ENCODE measurements at regions not wholly inside any gene's neighbourhood (a gene's known extent, or its start where the extent isn't known, plus 50 kb on each side); places are given as distances from the start of the nearest gene placed in this dataset.

GRCh38 chr18:64614446-64614845 lies 465.6 kb upstream of the LINC00305 start:
- intact Hi-C loops (cut with DNase I): no loop called here
- no peak overlapping the region for H3K4me3 ChIP-seq
- 69% methylated on average over 1 of the region's 1 CpG for WGBS
- H3K27ac ChIP-seq: no peak overlapping the region
- TF ChIP-seq CTCF (IDR thresholded peaks at IDR 0.05): no peak
- TF ChIP-seq POLR2A (IDR thresholded peaks at IDR 0.05): no peak
- no peak for TF ChIP-seq POLR2AphosphoS5 (IDR thresholded peaks at IDR 0.05)
- no peak for DNase-seq (ENCODE audit: low spot score)
- no peaks in the 10 kb centered on the region for H3K36me3 ChIP-seq
- no peaks in the 10 kb centered on the region for H3K27me3 ChIP-seq (replicated peaks; ENCODE audit: insufficient read depth)
- H3K4me1 ChIP-seq (replicated peaks): no peaks in the 10 kb centered on the region
- no peaks in the 10 kb centered on the region for H3K9me3 ChIP-seq

- DNase-seq (ENCODE audit: low spot score): no peak
- intact Hi-C loops (cut with DNase I): no loop called here
- H3K4me3 ChIP-seq: no peak overlapping the region
- H3K9me3 ChIP-seq: no peaks in the 10 kb centered on the region
- H3K27me3 ChIP-seq (replicated peaks; ENCODE audit: insufficient read depth): no peaks in the 10 kb centered on the region
- H3K36me3 ChIP-seq: no peaks in the 10 kb centered on the region
- no peak for TF ChIP-seq POLR2AphosphoS5 (IDR thresholded peaks at IDR 0.05)
- no peak for TF ChIP-seq CTCF (IDR thresholded peaks at IDR 0.05)
- TF ChIP-seq POLR2A (IDR thresholded peaks at IDR 0.05): no peak
- WGBS: 95% methylated on average over 1 of the region's 1 CpG
- no peak overlapping the region for H3K27ac ChIP-seq
- H3K4me1 ChIP-seq (replicated peaks): no peaks in the 10 kb centered on the region
Measured at GRCh38 chr18:64592246-64592645, 443.4 kb upstream of the LINC00305 start.

GRCh38 chr18:64589000-64589399 lies 440.1 kb upstream of the LINC00305 start:
- Histone ChIP-seq H3K4me1 (replicated peaks) (no peaks in the 10 kb centered on the region), H3K9me3 (no peaks in the 10 kb centered on the region), H3K4me3 (no peak overlapping the region), H3K36me3 (no peaks in the 10 kb centered on the region), H3K27ac (no peak overlapping the region), H3K27me3 (replicated peaks; ENCODE audit: insufficient read depth) (no peaks in the 10 kb centered on the region)
- DNase-seq (ENCODE audit: low spot score): no peak
- WGBS: 90% methylated on average over 3 of the region's 3 CpGs
- TF ChIP-seq POLR2A (IDR thresholded peaks at IDR 0.05): no peak
- TF ChIP-seq POLR2AphosphoS5 (IDR thresholded peaks at IDR 0.05): no peak
- no peak for TF ChIP-seq CTCF (IDR thresholded peaks at IDR 0.05)
- intact Hi-C loops (cut with DNase I): no loop called here

- no peak for DNase-seq (ENCODE audit: low spot score)
- intact Hi-C loops (cut with DNase I): no loop called here
- H3K4me1 ChIP-seq (replicated peaks): no peaks in the 10 kb centered on the region
- H3K27ac ChIP-seq: no peak overlapping the region
- no peak overlapping the region for H3K4me3 ChIP-seq
- WGBS: 74% methylated on average over 2 of the region's 2 CpGs
- H3K27me3 ChIP-seq (replicated peaks; ENCODE audit: insufficient read depth): no peaks in the 10 kb centered on the region
- H3K36me3 ChIP-seq: no peaks in the 10 kb centered on the region
- H3K9me3 ChIP-seq: no peaks in the 10 kb centered on the region
- TF ChIP-seq POLR2AphosphoS5 (IDR thresholded peaks at IDR 0.05): no peak
- no peak for TF ChIP-seq POLR2A (IDR thresholded peaks at IDR 0.05)
- TF ChIP-seq CTCF (IDR thresholded peaks at IDR 0.05): no peak
Measured at GRCh38 chr18:64566456-64566855, 417.6 kb upstream of the LINC00305 start.

DNA sequence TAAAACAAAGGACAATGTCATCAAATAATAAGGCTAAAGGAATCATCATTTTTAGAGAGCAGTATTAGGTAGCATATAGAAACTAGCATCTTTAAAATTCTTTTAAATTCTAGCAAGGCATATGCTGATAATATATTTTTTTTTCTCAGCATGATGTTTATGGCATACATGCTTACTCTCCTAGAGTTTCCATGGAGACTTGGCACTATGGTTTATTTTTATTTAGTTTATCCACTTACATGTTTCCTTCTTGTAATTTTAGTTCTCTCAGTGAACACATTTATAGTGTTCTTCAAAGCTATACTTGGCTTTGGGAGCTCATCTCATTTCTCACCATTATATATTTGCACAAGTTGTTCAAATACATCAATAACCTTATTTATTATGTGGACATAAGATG lies 413.8 kb upstream of the LINC00305 start:
- H3K36me3 ChIP-seq: no peaks in the 10 kb centered on the region
- no peaks in the 10 kb centered on the region for H3K4me1 ChIP-seq (replicated peaks)
- H3K9me3 ChIP-seq: no peaks in the 10 kb centered on the region
- H3K4me3 ChIP-seq: no peak overlapping the region
- no peaks in the 10 kb centered on the region for H3K27me3 ChIP-seq (replicated peaks; ENCODE audit: insufficient read depth)
- intact Hi-C loops (cut with DNase I): no loop called here
- TF ChIP-seq CTCF (IDR thresholded peaks at IDR 0.05): no peak
- TF ChIP-seq POLR2A (IDR thresholded peaks at IDR 0.05): no peak
- TF ChIP-seq POLR2AphosphoS5 (IDR thresholded peaks at IDR 0.05): no peak
- no peak for DNase-seq (ENCODE audit: low spot score)
- H3K27ac ChIP-seq: no peak overlapping the region
